ENCODE measurements at regions not wholly inside any gene's neighbourhood (a gene's known extent, or its start where the extent isn't known, plus 50 kb on each side); places are given as distances from the start of the nearest gene placed in this dataset.

- Histone ChIP-seq H3K4me1 (ENCODE audit: control insufficient read depth in 2 of 2, insufficient read depth in 2 of 2, low read length in 1 of 2) (no peaks in the 10 kb centered on the region), H3K4me3 (ENCODE audit: low read depth in 1 of 2, low read length in 2 of 2) (no peak overlapping the region), H3K9me3 (ENCODE audit: control insufficient read depth in 2 of 2, insufficient read depth in 1 of 2, low read depth in 1 of 2, low read length in 1 of 2) (no peaks in the 10 kb centered on the region), H3K27me3 (ENCODE audit: control insufficient read depth in 1 of 2, insufficient read depth in 2 of 2, low read length in 2 of 2) (no peaks in the 10 kb centered on the region), H3K27ac (ENCODE audit: low read depth in 2 of 2, low read length in 1 of 2) (no peak overlapping the region), H3K36me3 (ENCODE audit: control insufficient read depth in 2 of 2, insufficient read depth in 2 of 2, low read length in 1 of 2) (no peaks in the 10 kb centered on the region)
- WGBS, 2 donors = 60 to 65% methylated on average over 3 of the region's 3 CpGs
These were observed 1069.4 kb upstream of the ADGRL2 start for GRCh38 chr1:80731241-80731894.

- 79 to 89% methylated on average over 2 of the region's 2 CpGs for WGBS, 2 donors
- Histone ChIP-seq H3K27me3 (ENCODE audit: control insufficient read depth in 1 of 2, insufficient read depth in 2 of 2, low read length in 2 of 2) (no peaks in the 10 kb centered on the region), H3K4me1 (ENCODE audit: control insufficient read depth in 2 of 2, insufficient read depth in 2 of 2, low read length in 1 of 2) (no peaks in the 10 kb centered on the region), H3K4me3 (ENCODE audit: low read depth in 1 of 2, low read length in 2 of 2) (no peak overlapping the region), H3K36me3 (ENCODE audit: control insufficient read depth in 2 of 2, insufficient read depth in 2 of 2, low read length in 1 of 2) (no peaks in the 10 kb centered on the region), H3K27ac (ENCODE audit: low read depth in 2 of 2, low read length in 1 of 2) (no peak overlapping the region), H3K9me3 (ENCODE audit: control insufficient read depth in 2 of 2, insufficient read depth in 1 of 2, low read depth in 1 of 2, low read length in 1 of 2) (peaks cover 4% of the 10 kb centered on the region in 2 donors)
These were observed 1078.1 kb upstream of the ADGRL2 start for GRCh38 chr1:80722611-80723010.

GRCh38 chr1:80706526-80706925 is 1094.2 kb upstream of the ADGRL2 start:
- H3K9me3 ChIP-seq (ENCODE audit: control insufficient read depth in 2 of 2, insufficient read depth in 1 of 2, low read depth in 1 of 2, low read length in 1 of 2) = no peaks in the 10 kb centered on the region
- 81 to 93% methylated on average over 1 of the region's 1 CpG for WGBS, 2 donors

GRCh38 chr1:80678438-80678837 is 1122.3 kb upstream of the ADGRL2 start:
- Histone ChIP-seq H3K27me3 (ENCODE audit: control insufficient read depth in 1 of 2, insufficient read depth in 2 of 2, low read length in 2 of 2) (no peaks in the 10 kb centered on the region), H3K36me3 (ENCODE audit: control insufficient read depth in 2 of 2, insufficient read depth in 2 of 2, low read length in 1 of 2) (no peaks in the 10 kb centered on the region), H3K27ac (ENCODE audit: low read depth in 2 of 2, low read length in 1 of 2) (no peak overlapping the region), H3K9me3 (ENCODE audit: control insufficient read depth in 2 of 2, insufficient read depth in 1 of 2, low read depth in 1 of 2, low read length in 1 of 2) (no peaks in the 10 kb centered on the region), H3K4me1 (ENCODE audit: control insufficient read depth in 2 of 2, insufficient read depth in 2 of 2, low read length in 1 of 2) (no peaks in the 10 kb centered on the region), H3K4me3 (ENCODE audit: low read depth in 1 of 2, low read length in 2 of 2) (no peak overlapping the region)
- WGBS, 2 donors = 84 to 86% methylated on average over 5 of the region's 5 CpGs

More at GRCh38 chr1:80706526-80706925, 1094.2 kb upstream of the ADGRL2 start:
- Histone ChIP-seq H3K27me3 (ENCODE audit: control insufficient read depth in 1 of 2, insufficient read depth in 2 of 2, low read length in 2 of 2) (no peaks in the 10 kb centered on the region), H3K4me3 (ENCODE audit: low read depth in 1 of 2, low read length in 2 of 2) (no peak overlapping the region), H3K4me1 (ENCODE audit: control insufficient read depth in 2 of 2, insufficient read depth in 2 of 2, low read length in 1 of 2) (no peaks in the 10 kb centered on the region), H3K36me3 (ENCODE audit: control insufficient read depth in 2 of 2, insufficient read depth in 2 of 2, low read length in 1 of 2) (no peaks in the 10 kb centered on the region), H3K27ac (ENCODE audit: low read depth in 2 of 2, low read length in 1 of 2) (no peak overlapping the region)

GRCh38 chr1:80675454-80675853 is 1125.3 kb upstream of the ADGRL2 start:
- no peaks in the 10 kb centered on the region for H3K27me3 ChIP-seq (ENCODE audit: control insufficient read depth in 1 of 2, insufficient read depth in 2 of 2, low read length in 2 of 2)
- 67 to 73% methylated on average over 3 of the region's 3 CpGs for WGBS, 2 donors
- no peak overlapping the region for H3K4me3 ChIP-seq (ENCODE audit: low read depth in 1 of 2, low read length in 2 of 2)
- no peaks in the 10 kb centered on the region for H3K36me3 ChIP-seq (ENCODE audit: control insufficient read depth in 2 of 2, insufficient read depth in 2 of 2, low read length in 1 of 2)
- H3K27ac ChIP-seq (ENCODE audit: low read depth in 2 of 2, low read length in 1 of 2) = no peak overlapping the region
- no peaks in the 10 kb centered on the region for H3K9me3 ChIP-seq (ENCODE audit: control insufficient read depth in 2 of 2, insufficient read depth in 1 of 2, low read depth in 1 of 2, low read length in 1 of 2)
- H3K4me1 ChIP-seq (ENCODE audit: control insufficient read depth in 2 of 2, insufficient read depth in 2 of 2, low read length in 1 of 2) = no peaks in the 10 kb centered on the region

- no peak overlapping the region for H3K4me3 ChIP-seq (ENCODE audit: low read depth in 1 of 2, low read length in 2 of 2)
- no peaks in the 10 kb centered on the region for H3K9me3 ChIP-seq (ENCODE audit: control insufficient read depth in 2 of 2, insufficient read depth in 1 of 2, low read depth in 1 of 2, low read length in 1 of 2)
- no peaks in the 10 kb centered on the region for H3K36me3 ChIP-seq (ENCODE audit: control insufficient read depth in 2 of 2, insufficient read depth in 2 of 2, low read length in 1 of 2)
- WGBS, 2 donors = 51 to 63% methylated on average over 3 of the region's 3 CpGs
- H3K27ac ChIP-seq (ENCODE audit: low read depth in 2 of 2, low read length in 1 of 2) = no peak overlapping the region
- H3K27me3 ChIP-seq (ENCODE audit: control insufficient read depth in 1 of 2, insufficient read depth in 2 of 2, low read length in 2 of 2) = no peaks in the 10 kb centered on the region
- H3K4me1 ChIP-seq (ENCODE audit: control insufficient read depth in 2 of 2, insufficient read depth in 2 of 2, low read length in 1 of 2) = no peaks in the 10 kb centered on the region
These were observed 1126.7 kb upstream of the ADGRL2 start for GRCh38 chr1:80673935-80674597.

GRCh38 chr1:80668372-80668771 is 1132.4 kb upstream of the ADGRL2 start:
- no peaks in the 10 kb centered on the region for H3K36me3 ChIP-seq (ENCODE audit: control insufficient read depth in 2 of 2, insufficient read depth in 2 of 2, low read length in 1 of 2)
- H3K27ac ChIP-seq (ENCODE audit: low read depth in 2 of 2, low read length in 1 of 2) = no peak overlapping the region
- no peaks in the 10 kb centered on the region for H3K27me3 ChIP-seq (ENCODE audit: control insufficient read depth in 1 of 2, insufficient read depth in 2 of 2, low read length in 2 of 2)
- WGBS, 2 donors = 47 to 48% methylated on average over 1 of the region's 1 CpG
- no peaks in the 10 kb centered on the region for H3K9me3 ChIP-seq (ENCODE audit: control insufficient read depth in 2 of 2, insufficient read depth in 1 of 2, low read depth in 1 of 2, low read length in 1 of 2)
- no peaks in the 10 kb centered on the region for H3K4me1 ChIP-seq (ENCODE audit: control insufficient read depth in 2 of 2, insufficient read depth in 2 of 2, low read length in 1 of 2)
- H3K4me3 ChIP-seq (ENCODE audit: low read depth in 1 of 2, low read length in 2 of 2) = no peak overlapping the region

- no peak overlapping the region for H3K4me3 ChIP-seq (ENCODE audit: low read depth in 1 of 2, low read length in 2 of 2)
- no peaks in the 10 kb centered on the region for H3K4me1 ChIP-seq (ENCODE audit: control insufficient read depth in 2 of 2, insufficient read depth in 2 of 2, low read length in 1 of 2)
- no peak overlapping the region for H3K27ac ChIP-seq (ENCODE audit: low read depth in 2 of 2, low read length in 1 of 2)
- H3K9me3 ChIP-seq (ENCODE audit: control insufficient read depth in 2 of 2, insufficient read depth in 1 of 2, low read depth in 1 of 2, low read length in 1 of 2) = no peaks in the 10 kb centered on the region
- no peaks in the 10 kb centered on the region for H3K36me3 ChIP-seq (ENCODE audit: control insufficient read depth in 2 of 2, insufficient read depth in 2 of 2, low read length in 1 of 2)
- no peaks in the 10 kb centered on the region for H3K27me3 ChIP-seq (ENCODE audit: control insufficient read depth in 1 of 2, insufficient read depth in 2 of 2, low read length in 2 of 2)
These were observed 1134.7 kb upstream of the ADGRL2 start for GRCh38 chr1:80666073-80666472.

- WGBS, 2 donors = 86 to 88% methylated on average over 5 of the region's 5 CpGs
These were observed 1141.6 kb upstream of the ADGRL2 start for GRCh38 chr1:80659161-80659560.

GRCh38 chr1:80657707-80658106 is 1143.0 kb upstream of the ADGRL2 start:
- Histone ChIP-seq H3K36me3 (ENCODE audit: control insufficient read depth in 2 of 2, insufficient read depth in 2 of 2, low read length in 1 of 2) (no peaks in the 10 kb centered on the region), H3K27me3 (ENCODE audit: control insufficient read depth in 1 of 2, insufficient read depth in 2 of 2, low read length in 2 of 2) (no peaks in the 10 kb centered on the region), H3K27ac (ENCODE audit: low read depth in 2 of 2, low read length in 1 of 2) (no peak overlapping the region), H3K9me3 (ENCODE audit: control insufficient read depth in 2 of 2, insufficient read depth in 1 of 2, low read depth in 1 of 2, low read length in 1 of 2) (no peaks in the 10 kb centered on the region), H3K4me3 (ENCODE audit: low read depth in 1 of 2, low read length in 2 of 2) (no peak overlapping the region), H3K4me1 (ENCODE audit: control insufficient read depth in 2 of 2, insufficient read depth in 2 of 2, low read length in 1 of 2) (no peaks in the 10 kb centered on the region)
- 58 to 65% methylated on average over 1 of the region's 1 CpG for WGBS, 2 donors

More at GRCh38 chr1:80659161-80659560, 1141.6 kb upstream of the ADGRL2 start:
- no peaks in the 10 kb centered on the region for H3K36me3 ChIP-seq (ENCODE audit: control insufficient read depth in 2 of 2, insufficient read depth in 2 of 2, low read length in 1 of 2)
- no peaks in the 10 kb centered on the region for H3K27me3 ChIP-seq (ENCODE audit: control insufficient read depth in 1 of 2, insufficient read depth in 2 of 2, low read length in 2 of 2)
- no peak overlapping the region for H3K27ac ChIP-seq (ENCODE audit: low read depth in 2 of 2, low read length in 1 of 2)
- no peak overlapping the region for H3K4me3 ChIP-seq (ENCODE audit: low read depth in 1 of 2, low read length in 2 of 2)
- no peaks in the 10 kb centered on the region for H3K4me1 ChIP-seq (ENCODE audit: control insufficient read depth in 2 of 2, insufficient read depth in 2 of 2, low read length in 1 of 2)
- H3K9me3 ChIP-seq (ENCODE audit: control insufficient read depth in 2 of 2, insufficient read depth in 1 of 2, low read depth in 1 of 2, low read length in 1 of 2) = no peaks in the 10 kb centered on the region

Data from esophagus (tissue), 2 donors.